WTC11 (cell line): ENCODE measurements at regions not wholly inside any gene's neighbourhood (a gene's known extent, or its start where the extent isn't known, plus 50 kb on each side); places are given as distances from the start of the nearest gene placed in this dataset.

Source experiments
- ATAC-seq: fragments of 200-7000 bp; cut with Tn5 transposase; 2 replicates; pipeline ENCODE4 v1.10.0; 2021; ENCODE audit warnings: mild to moderate bottlenecking, moderate library complexity
- CTCF ChIA-PET: fragments of 300-600 bp; sonication (Branson Sonifier 250); formaldehyde crosslinking; loops from one replicate; lab custom pipeline; 2021; ENCODE audit warnings: antibody characterized with exemption; lab: Charles Lee
- POLR2A ChIA-PET: fragments of 350-600 bp; sonication (Branson Sonifier 250); formaldehyde crosslinking; loops from one replicate; lab custom pipeline; 2021; ENCODE audit warnings: antibody characterized with exemption; lab: Charles Lee
- DNase-seq: peaks from one replicate; pipeline ENCODE4 v3.0.0; 2021; ENCODE audit warnings: low spot score
- H3K27ac Mint-ChIP-seq: 2 replicates; pipeline ENCODE4 v1.8.0; 2021; ENCODE audit warnings: mixed read lengths
- H3K27me3 Mint-ChIP-seq: 2 replicates; pipeline ENCODE4 v1.8.0; 2021; ENCODE audit warnings: low read depth, mild to moderate bottlenecking, moderate library complexity, mixed read lengths
- H3K36me3 Mint-ChIP-seq: 2 replicates; pipeline ENCODE4 v1.8.0; 2021; ENCODE audit warnings: mixed read lengths
- H3K4me1 Mint-ChIP-seq: 2 replicates; pipeline ENCODE4 v1.8.0; 2022; ENCODE audit warnings: mixed read lengths
- H3K4me3 Mint-ChIP-seq: 2 replicates; pipeline ENCODE4 v1.8.0; 2021; ENCODE audit warnings: mild to moderate bottlenecking, moderate library complexity, mixed read lengths
- H3K9me3 Mint-ChIP-seq: 2 replicates; pipeline ENCODE4 v1.8.0; 2021; ENCODE audit warnings: mixed read lengths
- ATF1 ChIP-seq: sonication (generic); formaldehyde crosslinking; IDR thresholded peaks from 2 replicates; pipeline ENCODE4 v1.8.1; 2023; ENCODE audit warnings: mild to moderate bottlenecking, moderate library complexity, missing genetic modification reagents
- CBFB ChIP-seq: sonication (generic); formaldehyde crosslinking; IDR thresholded peaks from 2 replicates; pipeline ENCODE4 v1.8.1; 2022; ENCODE audit warnings: mild to moderate bottlenecking, low read depth, missing genetic modification reagents
- CREM ChIP-seq: sonication (generic); formaldehyde crosslinking; IDR thresholded peaks from 2 replicates; pipeline ENCODE4 v1.8.1; 2022; ENCODE audit warnings: mild to moderate bottlenecking, missing genetic modification reagents, moderate library complexity
- ELF4 ChIP-seq: sonication (generic); formaldehyde crosslinking; IDR thresholded peaks from 2 replicates; pipeline ENCODE4 v1.8.1; 2022; ENCODE audit warnings: low read depth, mild to moderate bottlenecking, moderate library complexity, missing genetic modification reagents
- FOXP1 ChIP-seq: sonication (generic); formaldehyde crosslinking; IDR thresholded peaks from 2 replicates; pipeline ENCODE4 v1.8.0; 2022; ENCODE audit warnings: missing genetic modification reagents, mild to moderate bottlenecking, moderate library complexity, borderline replicate concordance
- HMGA2 ChIP-seq: fragments of 250-450 bp; sonication (Bioruptor Pico); IDR thresholded peaks from 2 replicates; pipeline ENCODE4 v1.4.0; 2021; ENCODE audit warnings: mild to moderate bottlenecking, moderate library complexity
- NFATC4 ChIP-seq: fragments of 250-450 bp; sonication (Bioruptor Pico); IDR thresholded peaks from 2 replicates; pipeline ENCODE4 v1.9.0; 2021; ENCODE audit warnings: mild to moderate bottlenecking
- NR3C1 ChIP-seq: sonication (generic); formaldehyde crosslinking; conservative IDR thresholded peaks from 2 replicates; pipeline ENCODE4 v1.8.1; 2023; ENCODE audit warnings: low read depth, mild to moderate bottlenecking, missing genetic modification reagents
- PRRX2 ChIP-seq: fragments of 250-450 bp; sonication (Bioruptor Pico); IDR thresholded peaks from 2 replicates; pipeline ENCODE4 v1.8.0; 2021; ENCODE audit warnings: mild to moderate bottlenecking
- SP1 ChIP-seq: sonication (generic); formaldehyde crosslinking; conservative IDR thresholded peaks from 2 replicates; pipeline ENCODE4 v1.8.1; 2022; ENCODE audit warnings: missing genetic modification reagents
- TEAD4 ChIP-seq: sonication (generic); formaldehyde crosslinking; IDR thresholded peaks from 2 replicates; pipeline ENCODE4 v1.8.0; 2022; ENCODE audit warnings: mild to moderate bottlenecking, missing genetic modification reagents
- ZNF121 ChIP-seq: sonication (generic); formaldehyde crosslinking; IDR thresholded peaks from 2 replicates; pipeline ENCODE4 v1.8.0; 2023; ENCODE audit warnings: missing genetic modification reagents
- ZNF263 ChIP-seq: sonication (generic); formaldehyde crosslinking; IDR thresholded peaks from 2 replicates; pipeline ENCODE4 v1.8.1; 2022; ENCODE audit warnings: low read depth, mild to moderate bottlenecking, moderate library complexity, missing genetic modification reagents
- TF ChIP-seq, protein P1 (sequence below): sonication (generic); formaldehyde crosslinking; IDR thresholded peaks from 2 replicates; pipeline ENCODE4 v1.8.1; 2022; ENCODE audit warnings: low read depth, mild to moderate bottlenecking, moderate library complexity, missing genetic modification reagents, borderline replicate concordance
- TF ChIP-seq, protein P2 (sequence below): sonication (generic); formaldehyde crosslinking; IDR thresholded peaks from 2 replicates; pipeline ENCODE4 v1.8.1; 2023; ENCODE audit warnings: mild to moderate bottlenecking, missing genetic modification reagents
- TF ChIP-seq, protein P3 (sequence below): sonication (generic); formaldehyde crosslinking; IDR thresholded peaks from 2 replicates; pipeline ENCODE4 v1.8.1; 2023; ENCODE audit warnings: mild to moderate bottlenecking, missing genetic modification reagents, moderate library complexity
- TF ChIP-seq, protein P4 (sequence below): sonication (generic); formaldehyde crosslinking; IDR thresholded peaks from 2 replicates; pipeline ENCODE4 v1.8.1; 2022; ENCODE audit warnings: mild to moderate bottlenecking, moderate library complexity, missing genetic modification reagents

DNA sequence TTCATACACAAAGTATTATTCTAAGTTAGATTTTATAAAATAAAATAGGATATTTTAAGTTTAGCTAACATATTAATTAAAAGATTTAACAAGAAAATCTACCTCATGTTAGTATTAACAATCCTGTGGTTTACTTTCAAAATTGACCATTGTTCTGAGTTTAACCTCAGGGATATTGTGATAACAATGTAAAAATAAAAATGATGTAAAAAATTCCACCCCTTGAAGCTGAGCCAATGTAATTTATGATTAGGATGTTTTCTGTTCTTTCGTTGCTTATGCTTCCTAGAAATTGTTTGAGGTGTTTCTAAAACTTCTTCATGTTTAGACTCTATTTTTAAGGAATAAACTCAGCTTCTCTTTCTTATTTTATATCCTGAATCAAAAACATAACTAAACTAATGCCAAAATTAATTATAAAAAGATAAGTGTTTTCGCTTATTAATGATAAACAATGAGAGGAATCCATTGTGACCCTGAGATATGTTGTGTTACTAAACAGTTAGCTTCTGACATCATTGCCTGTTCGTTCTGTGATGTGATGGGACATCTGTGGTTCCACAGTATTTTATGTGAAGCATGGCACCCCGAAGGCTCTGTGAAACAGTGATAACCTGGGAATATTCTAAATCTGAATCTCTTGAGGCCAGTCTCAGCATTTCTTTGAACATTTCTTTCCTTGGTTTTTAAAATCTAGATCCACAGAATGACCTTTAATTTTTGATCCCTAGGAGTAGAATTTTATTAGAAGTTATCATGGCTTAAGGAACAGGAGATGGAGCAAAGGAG lies 340.8 kb downstream of the ARL4A start:
- DNase-seq: no peak
- TF ChIP-seq TEAD4 (CRISPR knock-in tag): no peak
- no peak for TF ChIP-seq PRRX2 (CRISPR knock-in tag)
- TF ChIP-seq NR3C1 (CRISPR knock-in tag): no peak
- TF ChIP-seq, protein P1, sequence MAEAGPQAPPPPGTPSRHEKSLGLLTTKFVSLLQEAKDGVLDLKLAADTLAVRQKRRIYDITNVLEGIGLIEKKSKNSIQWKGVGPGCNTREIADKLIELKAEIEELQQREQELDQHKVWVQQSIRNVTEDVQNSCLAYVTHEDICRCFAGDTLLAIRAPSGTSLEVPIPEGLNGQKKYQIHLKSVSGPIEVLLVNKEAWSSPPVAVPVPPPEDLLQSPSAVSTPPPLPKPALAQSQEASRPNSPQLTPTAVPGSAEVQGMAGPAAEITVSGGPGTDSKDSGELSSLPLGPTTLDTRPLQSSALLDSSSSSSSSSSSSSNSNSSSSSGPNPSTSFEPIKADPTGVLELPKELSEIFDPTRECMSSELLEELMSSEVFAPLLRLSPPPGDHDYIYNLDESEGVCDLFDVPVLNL (CRISPR knock-in tag): no peak
- TF ChIP-seq ATF1: no peak
- no peak for TF ChIP-seq ZNF121 (CRISPR knock-in tag)
- no peak for TF ChIP-seq CBFB
- TF ChIP-seq, protein P2, sequence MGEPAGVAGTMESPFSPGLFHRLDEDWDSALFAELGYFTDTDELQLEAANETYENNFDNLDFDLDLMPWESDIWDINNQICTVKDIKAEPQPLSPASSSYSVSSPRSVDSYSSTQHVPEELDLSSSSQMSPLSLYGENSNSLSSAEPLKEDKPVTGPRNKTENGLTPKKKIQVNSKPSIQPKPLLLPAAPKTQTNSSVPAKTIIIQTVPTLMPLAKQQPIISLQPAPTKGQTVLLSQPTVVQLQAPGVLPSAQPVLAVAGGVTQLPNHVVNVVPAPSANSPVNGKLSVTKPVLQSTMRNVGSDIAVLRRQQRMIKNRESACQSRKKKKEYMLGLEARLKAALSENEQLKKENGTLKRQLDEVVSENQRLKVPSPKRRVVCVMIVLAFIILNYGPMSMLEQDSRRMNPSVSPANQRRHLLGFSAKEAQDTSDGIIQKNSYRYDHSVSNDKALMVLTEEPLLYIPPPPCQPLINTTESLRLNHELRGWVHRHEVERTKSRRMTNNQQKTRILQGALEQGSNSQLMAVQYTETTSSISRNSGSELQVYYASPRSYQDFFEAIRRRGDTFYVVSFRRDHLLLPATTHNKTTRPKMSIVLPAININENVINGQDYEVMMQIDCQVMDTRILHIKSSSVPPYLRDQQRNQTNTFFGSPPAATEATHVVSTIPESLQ (CRISPR knock-in tag): no peak
- no peak for TF ChIP-seq ELF4 (CRISPR knock-in tag)
- TF ChIP-seq SP1: no peak
- TF ChIP-seq, protein P3, sequence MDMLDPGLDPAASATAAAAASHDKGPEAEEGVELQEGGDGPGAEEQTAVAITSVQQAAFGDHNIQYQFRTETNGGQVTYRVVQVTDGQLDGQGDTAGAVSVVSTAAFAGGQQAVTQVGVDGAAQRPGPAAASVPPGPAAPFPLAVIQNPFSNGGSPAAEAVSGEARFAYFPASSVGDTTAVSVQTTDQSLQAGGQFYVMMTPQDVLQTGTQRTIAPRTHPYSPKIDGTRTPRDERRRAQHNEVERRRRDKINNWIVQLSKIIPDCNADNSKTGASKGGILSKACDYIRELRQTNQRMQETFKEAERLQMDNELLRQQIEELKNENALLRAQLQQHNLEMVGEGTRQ: no peak
- TF ChIP-seq HMGA2 (CRISPR knock-in tag): no peak
- Mint-ChIP-seq H3K27ac (no peak overlapping the region), H3K27me3 (no peaks in the 10 kb centered on the region), H3K4me1 (peaks cover 20% of the 10 kb centered on the region), H3K9me3 (peaks cover 14% of the 10 kb centered on the region), H3K4me3 (no peak overlapping the region), H3K36me3 (no peaks in the 10 kb centered on the region)
- POLR2A ChIA-PET: no interaction called here
- ATAC-seq: no peak
- CTCF ChIA-PET: interaction anchor here (1.2 to 1.7 kb wide), 2 partner anchors 342 kb away, joined by 4 to 6 read pairs; no protein-coding TSS in a partner anchor

DNA sequence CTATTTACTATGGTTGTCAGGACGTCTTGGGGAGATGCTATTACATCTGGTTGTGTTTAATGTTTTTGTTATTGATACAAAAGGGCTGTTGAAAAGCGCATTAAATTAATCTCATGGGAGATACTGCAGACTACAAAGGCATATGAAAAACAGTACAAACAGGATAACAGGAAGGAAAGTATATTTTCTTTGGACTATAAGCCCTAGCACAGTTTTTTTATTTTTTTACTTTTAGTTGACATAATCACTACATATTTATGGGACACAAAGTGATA lies 341.3 kb downstream of the ARL4A start:
- no peak overlapping the region for H3K4me3 Mint-ChIP-seq
- no peak for DNase-seq
- ChIA-PET POLR2A (no interaction called here), CTCF (interaction anchor here (1.2 kb wide), 1 partner anchor 342 kb away, joined by 4 read pairs; no protein-coding TSS in a partner anchor)
- no peaks in the 10 kb centered on the region for H3K27me3 Mint-ChIP-seq
- TF ChIP-seq, protein P4, sequence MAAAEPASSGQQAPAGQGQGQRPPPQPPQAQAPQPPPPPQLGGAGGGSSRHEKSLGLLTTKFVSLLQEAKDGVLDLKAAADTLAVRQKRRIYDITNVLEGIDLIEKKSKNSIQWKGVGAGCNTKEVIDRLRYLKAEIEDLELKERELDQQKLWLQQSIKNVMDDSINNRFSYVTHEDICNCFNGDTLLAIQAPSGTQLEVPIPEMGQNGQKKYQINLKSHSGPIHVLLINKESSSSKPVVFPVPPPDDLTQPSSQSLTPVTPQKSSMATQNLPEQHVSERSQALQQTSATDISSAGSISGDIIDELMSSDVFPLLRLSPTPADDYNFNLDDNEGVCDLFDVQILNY (CRISPR knock-in tag): no peak
- TF ChIP-seq FOXP1 (no peak), CREM (CRISPR knock-in tag) (no peak), ZNF263 (CRISPR knock-in tag) (no peak), NFATC4 (CRISPR knock-in tag) (no peak), ELF4 (CRISPR knock-in tag) (no peak)
- TF ChIP-seq, protein P2 (CRISPR knock-in tag): no peak
- peaks cover 14% of the 10 kb centered on the region for H3K9me3 Mint-ChIP-seq
- H3K27ac Mint-ChIP-seq: no peak overlapping the region
- H3K36me3 Mint-ChIP-seq: no peaks in the 10 kb centered on the region
- no peak for ATAC-seq
- H3K4me1 Mint-ChIP-seq: peaks cover 25% of the 10 kb centered on the region
